HEK293 (cell line): ENCODE measurements at regions not wholly inside any gene's neighbourhood (a gene's known extent, or its start where the extent isn't known, plus 50 kb on each side); places are given as distances from the start of the nearest gene placed in this dataset.
"Not testable (repeated sequence)": the region's sequence is repeated elsewhere in the genome, so short reads cannot be mapped to it uniquely, and the experiment has no call there.

Source experiments
- BCL11A ChIP-seq: fragments of 450-650 bp; formaldehyde crosslinking; IDR thresholded peaks from 2 replicates; pipeline ENCODE4 v1.5.1; 2016; ENCODE audit warnings: low read depth, missing biosample characterization, missing genetic modification characterization
- CTCF ChIP-seq: fragments of 450-650 bp; formaldehyde crosslinking; IDR thresholded peaks from 2 replicates; pipeline ENCODE4 v1.5.1; 2016; ENCODE audit warnings: missing biosample characterization, missing genetic modification characterization
- KLF16 ChIP-seq: fragments of 450-650 bp; formaldehyde crosslinking; IDR thresholded peaks from 2 replicates; pipeline ENCODE4 v1.5.1; 2017; ENCODE audit warnings: missing biosample characterization, missing genetic modification characterization
- ZBTB17 ChIP-seq: fragments of 450-650 bp; formaldehyde crosslinking; IDR thresholded peaks from 2 replicates; pipeline ENCODE4 v1.5.1; 2016; ENCODE audit warnings: missing biosample characterization, missing genetic modification characterization
- ZFP41 ChIP-seq: fragments of 450-650 bp; formaldehyde crosslinking; IDR thresholded peaks from 2 replicates; pipeline ENCODE4 v1.5.1; 2016; ENCODE audit warnings: missing biosample characterization, missing genetic modification characterization, borderline replicate concordance
- ZNF239 ChIP-seq: fragments of 450-650 bp; formaldehyde crosslinking; IDR thresholded peaks from 2 replicates; pipeline ENCODE4 v1.5.1; 2016; ENCODE audit warnings: missing biosample characterization, missing genetic modification characterization
- ZNF324 ChIP-seq: fragments of 450-650 bp; formaldehyde crosslinking; IDR thresholded peaks from 2 replicates; pipeline ENCODE4 v1.5.1; 2016; ENCODE audit warnings: missing biosample characterization, missing genetic modification characterization
- ZNF366 ChIP-seq: fragments of 450-650 bp; formaldehyde crosslinking; conservative IDR thresholded peaks from 2 replicates; pipeline ENCODE4 v1.5.1; 2016; ENCODE audit warnings: missing biosample characterization, missing genetic modification characterization
- ZNF426 ChIP-seq: fragments of 450-650 bp; formaldehyde crosslinking; IDR thresholded peaks from 2 replicates; pipeline ENCODE4 v1.5.1; 2017; ENCODE audit warnings: missing biosample characterization, missing genetic modification characterization, mild to moderate bottlenecking, inconsistent platforms, moderate library complexity
- ZNF530 ChIP-seq: fragments of 450-650 bp; formaldehyde crosslinking; IDR thresholded peaks from 2 replicates; pipeline ENCODE4 v1.5.1; 2016; ENCODE audit warnings: low read depth, missing biosample characterization, missing genetic modification characterization
- ZNF747 ChIP-seq: fragments of 450-650 bp; formaldehyde crosslinking; IDR thresholded peaks from 2 replicates; pipeline ENCODE4 v1.5.1; 2016; ENCODE audit warnings: missing biosample characterization, missing genetic modification characterization

GRCh38 chr1:148248798-148249197 is 96.7 kb upstream of the NBPF11 start:
- TF ChIP-seq CTCF (tag by site-specific recombination); ZNF366 (tag by site-specific recombination); ZFP41 (tag by site-specific recombination); KLF16 (tag by site-specific recombination); ZNF530; BCL11A; ZNF239 (tag by site-specific recombination); ZBTB17; ZNF426; ZNF324 (tag by site-specific recombination); ZNF747 (tag by site-specific recombination): not testable (repeated sequence)
